Upper lobe of left lung (tissue), 6 donors: ENCODE measurements at regions not wholly inside any gene's neighbourhood (a gene's known extent, or its start where the extent isn't known, plus 50 kb on each side); places are given as distances from the start of the nearest gene placed in this dataset.

Experiments used
- ATAC-seq, 2 donors: fragments of 200-7000 bp; cut with Tn5 transposase; one replicate each; pipeline ENCODE4 v1.9.1; 2022; ENCODE audit warnings: mild to moderate bottlenecking in 2 of 2, moderate library complexity in 2 of 2; ENCODE audit not compliant: low FRiP score in 2 of 2
- DNase-seq, 2 donors: peaks; one replicate each; pipeline ENCODE4 v3.0.0-alpha.2; 2019 to 2020
- H3K27ac ChIP-seq, 4 donors: fragments of 200-600 bp; sonication (generic); one replicate each; pipeline ENCODE4 v1.5.1; 2016 to 2019
- H3K27me3 ChIP-seq, 4 donors: fragments of 200-600 bp; sonication (generic); one replicate each; pipeline ENCODE4 v1.5.1; 2017 to 2019
- H3K36me3 ChIP-seq, 4 donors: fragments of 200-600 bp; sonication (generic); one replicate each; pipeline ENCODE4 v1.5.1; 2016 to 2019
- H3K4me1 ChIP-seq, 4 donors: fragments of 200-600 bp; sonication (generic); one replicate each; pipeline ENCODE4 v1.5.1; 2018 to 2019
- H3K4me3 ChIP-seq, 4 donors: fragments of 200-600 bp; sonication (generic); one replicate each; pipeline ENCODE4 v1.5.1; 2017 to 2019; ENCODE audit warnings: mild to moderate bottlenecking in 2 of 4, moderate library complexity in 1 of 4
- H3K9me3 ChIP-seq, 4 donors: fragments of 200-600 bp; sonication (generic); one replicate each; pipeline ENCODE4 v1.5.1; 2018 to 2019
- EP300 ChIP-seq, 4 donors: sonication (generic); formaldehyde crosslinking; IDR thresholded peaks; one replicate each; pipeline ENCODE4 v1.5.1; 2017; ENCODE audit warnings: antibody characterized with exemption in 4 of 4, control low read depth in 2 of 4
- POLR2A ChIP-seq, 4 donors: fragments of 450-650 bp; IDR thresholded peaks; one replicate each; pipeline ENCODE4 v1.5.1; 2016 to 2017; ENCODE audit warnings: antibody characterized with exemption in 4 of 4, mild to moderate bottlenecking in 2 of 4
- POLR2AphosphoS5 ChIP-seq, 2 donors: sonication (generic); formaldehyde crosslinking; IDR thresholded peaks; one replicate each; pipeline ENCODE4 v1.5.1; 2017; ENCODE audit warnings: antibody characterized with exemption in 2 of 2
- WGBS, 2 donors: methylation state at CpG; one replicate each; pipeline ENCODE4 v1.1.5; 2017 to 2018; 5-methylcytosine and 5-hydroxymethylcytosine counted together
- TF ChIP-seq, protein P1 (sequence below), 6 experiments: fragments of 450-650 bp in 4 of 6; fragments of 200-600 bp in 2 of 6; sonication (generic) in 2 of 6; IDR thresholded peaks; one replicate each; pipeline ENCODE4 v1.5.1; 2016 to 2019; ENCODE audit warnings: antibody characterized with exemption in 6 of 6
- donor health status: DM: no; HTN: no; CAD: no; lungs with moderate emphysema.
- donor health status: DM: no; HTN: yes; CAD: no; lungs with severe emphysema.

DNA sequence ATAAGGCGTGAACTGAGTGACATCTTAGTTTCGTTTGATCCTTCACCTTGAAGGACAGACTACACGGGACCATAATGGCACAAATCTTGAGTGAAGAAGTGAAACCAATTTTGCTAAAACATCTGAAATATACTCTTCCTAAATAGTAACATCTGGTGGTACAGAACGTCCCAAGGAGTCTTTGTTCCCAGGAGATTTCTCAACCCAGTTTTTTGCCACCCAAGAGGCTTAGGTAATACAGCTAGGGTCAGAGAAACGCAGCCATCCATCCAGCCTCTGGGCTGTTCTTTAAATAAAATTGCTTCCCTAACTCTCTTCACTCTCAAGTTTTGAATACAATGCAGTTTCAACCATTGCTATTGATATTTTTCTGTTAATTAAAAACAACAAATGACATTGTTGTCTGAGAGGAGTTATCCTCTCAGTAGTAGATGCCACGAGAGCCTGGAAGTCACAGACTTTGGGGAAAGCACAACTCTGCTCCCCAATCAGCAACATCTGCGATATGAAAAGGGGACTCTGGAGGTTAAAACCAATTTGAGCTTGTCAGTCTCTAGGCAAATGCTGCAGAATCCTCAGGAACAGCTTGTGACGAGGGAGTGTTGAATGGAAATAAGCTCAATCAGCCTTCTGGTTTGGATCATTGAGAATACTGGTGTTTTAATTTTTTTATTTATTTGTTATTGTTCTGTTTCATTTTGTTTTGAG is 394.3 kb upstream of the ADGRL2 start:
- ATAC-seq (no peak), DNase-seq (no peak)
- H3K4me3 ChIP-seq, result no peak overlapping the region
- peaks cover 7 to 22% (median 8%) of the 10 kb centered on the region in 4 donors for H3K4me1 ChIP-seq
- H3K36me3 ChIP-seq, result no peaks in the 10 kb centered on the region
- H3K27me3 ChIP-seq, result no peaks in the 10 kb centered on the region
- TF ChIP-seq POLR2AphosphoS5 (IDR thresholded peaks at IDR 0.05) (no peak), EP300 (IDR thresholded peaks at IDR 0.05) (peak in 1 of 4 donors; percentile 17)
- peak overlapping the region; percentile 12 to 68 (median 41) for H3K27ac ChIP-seq
- no peaks in the 10 kb centered on the region for H3K9me3 ChIP-seq
- 63 to 71% methylated on average over 8 of the region's 8 CpGs for WGBS, 2 donors

GRCh38 chr1:81398041-81398440 is 402.7 kb upstream of the ADGRL2 start:
- no peak overlapping the region for H3K27ac ChIP-seq
- TF ChIP-seq POLR2AphosphoS5 (IDR thresholded peaks at IDR 0.05), result no peak
- TF ChIP-seq, protein P1, sequence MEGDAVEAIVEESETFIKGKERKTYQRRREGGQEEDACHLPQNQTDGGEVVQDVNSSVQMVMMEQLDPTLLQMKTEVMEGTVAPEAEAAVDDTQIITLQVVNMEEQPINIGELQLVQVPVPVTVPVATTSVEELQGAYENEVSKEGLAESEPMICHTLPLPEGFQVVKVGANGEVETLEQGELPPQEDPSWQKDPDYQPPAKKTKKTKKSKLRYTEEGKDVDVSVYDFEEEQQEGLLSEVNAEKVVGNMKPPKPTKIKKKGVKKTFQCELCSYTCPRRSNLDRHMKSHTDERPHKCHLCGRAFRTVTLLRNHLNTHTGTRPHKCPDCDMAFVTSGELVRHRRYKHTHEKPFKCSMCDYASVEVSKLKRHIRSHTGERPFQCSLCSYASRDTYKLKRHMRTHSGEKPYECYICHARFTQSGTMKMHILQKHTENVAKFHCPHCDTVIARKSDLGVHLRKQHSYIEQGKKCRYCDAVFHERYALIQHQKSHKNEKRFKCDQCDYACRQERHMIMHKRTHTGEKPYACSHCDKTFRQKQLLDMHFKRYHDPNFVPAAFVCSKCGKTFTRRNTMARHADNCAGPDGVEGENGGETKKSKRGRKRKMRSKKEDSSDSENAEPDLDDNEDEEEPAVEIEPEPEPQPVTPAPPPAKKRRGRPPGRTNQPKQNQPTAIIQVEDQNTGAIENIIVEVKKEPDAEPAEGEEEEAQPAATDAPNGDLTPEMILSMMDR (IDR thresholded peaks at IDR 0.05), result no peak
- TF ChIP-seq EP300 (IDR thresholded peaks at IDR 0.05), result no peak
- TF ChIP-seq POLR2A (IDR thresholded peaks at IDR 0.05), result no peak
- no peaks in the 10 kb centered on the region for H3K36me3 ChIP-seq
- no peaks in the 10 kb centered on the region for H3K27me3 ChIP-seq
- H3K4me1 ChIP-seq, result no peaks in the 10 kb centered on the region
- DNase-seq (no peak), ATAC-seq (no peak)
- no peak overlapping the region for H3K4me3 ChIP-seq
- no peaks in the 10 kb centered on the region for H3K9me3 ChIP-seq

DNA sequence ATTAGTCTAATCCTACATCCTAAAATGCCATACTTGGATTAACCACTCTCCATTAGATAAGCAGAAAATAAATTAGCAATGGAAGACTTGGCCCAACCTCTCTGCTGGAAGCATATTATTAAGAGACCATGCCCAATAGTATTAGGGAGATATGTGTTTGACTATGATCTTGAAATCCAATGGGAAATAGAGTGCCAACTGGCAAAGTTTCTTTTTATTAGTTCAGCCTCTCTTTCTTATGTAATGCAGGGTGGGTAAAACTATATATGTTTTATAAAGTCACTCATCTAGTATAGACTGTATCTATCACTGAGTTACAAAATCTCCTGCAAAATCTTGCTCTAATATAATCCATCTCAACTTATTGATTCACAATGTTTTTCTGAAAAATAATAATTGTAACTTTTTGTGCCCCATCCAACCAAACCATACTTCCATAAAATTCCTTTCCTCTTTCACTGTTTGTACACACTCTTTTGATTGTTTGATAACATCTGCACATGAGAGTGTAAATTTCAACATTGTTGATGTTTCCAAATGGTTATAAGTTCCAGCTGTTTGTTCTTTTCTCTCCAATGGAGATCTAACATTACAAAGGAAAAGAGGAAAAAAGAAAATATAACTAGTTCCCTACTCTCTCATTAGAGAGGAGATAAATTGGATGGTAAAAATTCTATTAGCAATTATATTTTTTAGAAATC is 408.1 kb upstream of the ADGRL2 start:
- Histone ChIP-seq H3K4me1 (no peaks in the 10 kb centered on the region), H3K27ac (no peak overlapping the region), H3K9me3 (no peaks in the 10 kb centered on the region), H3K4me3 (no peak overlapping the region), H3K36me3 (no peaks in the 10 kb centered on the region), H3K27me3 (no peaks in the 10 kb centered on the region)
- TF ChIP-seq POLR2A (IDR thresholded peaks at IDR 0.05), result no peak
- TF ChIP-seq POLR2AphosphoS5 (IDR thresholded peaks at IDR 0.05), result no peak
- no peak for TF ChIP-seq EP300 (IDR thresholded peaks at IDR 0.05)
- TF ChIP-seq, protein P1 (IDR thresholded peaks at IDR 0.05), result no peak
- DNase-seq, result no peak
- ATAC-seq, result no peak

DNA sequence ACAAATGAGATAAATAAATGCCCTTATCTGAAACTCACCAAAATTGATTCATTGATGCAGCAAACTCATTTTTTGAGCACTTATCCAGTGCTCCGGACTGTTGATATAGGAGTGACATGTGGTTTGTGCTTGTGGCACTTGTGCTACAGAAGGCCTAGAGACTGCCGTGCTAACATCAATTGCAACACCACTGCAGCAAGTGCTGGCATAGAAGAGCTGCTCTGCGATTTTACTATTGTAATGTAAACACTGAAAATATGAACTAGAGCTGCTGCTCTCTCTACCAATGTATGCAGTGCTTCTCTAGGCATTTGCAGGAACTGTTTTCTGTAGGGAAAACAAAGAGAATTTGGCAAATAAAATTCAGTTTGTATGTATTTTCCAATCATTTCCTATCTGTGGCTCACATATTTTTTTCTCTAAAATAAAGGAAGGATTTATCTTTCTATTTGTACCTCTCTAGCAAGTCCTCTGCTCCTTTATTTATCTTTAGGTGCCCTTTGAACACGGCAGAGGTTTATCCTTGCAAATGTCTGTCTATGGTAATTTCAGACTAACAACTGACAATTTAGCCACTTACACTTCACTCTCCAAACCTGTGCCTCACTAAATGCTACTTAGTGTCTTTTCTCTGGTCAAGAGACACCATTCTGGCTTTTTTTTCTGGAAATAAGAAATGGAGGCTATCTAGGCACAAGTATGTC is 409.5 kb upstream of the ADGRL2 start:
- no peaks in the 10 kb centered on the region for H3K4me1 ChIP-seq
- no peaks in the 10 kb centered on the region for H3K9me3 ChIP-seq
- H3K36me3 ChIP-seq, result no peaks in the 10 kb centered on the region
- 46 to 59% methylated on average over 4 of the region's 4 CpGs for WGBS, 2 donors
- H3K4me3 ChIP-seq, result no peak overlapping the region
- no peaks in the 10 kb centered on the region for H3K27me3 ChIP-seq
- DNase-seq (peak in 1 of 2 donors; percentile 55), ATAC-seq (peak; percentile 51 to 65)
- TF ChIP-seq POLR2AphosphoS5 (IDR thresholded peaks at IDR 0.05) (no peak), EP300 (IDR thresholded peaks at IDR 0.05) (no peak), POLR2A (IDR thresholded peaks at IDR 0.05) (no peak)
- TF ChIP-seq, protein P1 (IDR thresholded peaks at IDR 0.05), result no peak
- H3K27ac ChIP-seq, result no peak overlapping the region

DNA sequence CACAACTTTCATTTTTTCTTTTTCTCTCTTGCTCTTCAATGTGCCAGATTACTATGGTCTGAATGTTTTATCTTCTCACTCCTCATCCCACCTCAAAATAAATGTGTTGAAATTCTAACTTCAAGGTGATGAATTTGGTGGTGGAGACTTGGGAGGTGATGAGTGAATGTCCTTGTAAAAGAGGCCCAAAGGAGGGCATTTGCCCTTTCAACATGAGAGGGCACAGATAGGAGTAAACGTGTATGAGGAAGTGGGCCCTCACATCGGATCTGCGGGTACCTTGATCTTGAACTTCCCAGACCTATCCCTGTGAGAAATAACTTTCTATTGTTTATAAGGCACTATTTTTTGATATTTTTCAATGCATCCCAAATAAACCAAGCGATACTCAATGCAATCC is 412.3 kb upstream of the ADGRL2 start:
- no peaks in the 10 kb centered on the region for H3K27me3 ChIP-seq
- TF ChIP-seq EP300 (IDR thresholded peaks at IDR 0.05), result no peak
- TF ChIP-seq, protein P1 (IDR thresholded peaks at IDR 0.05), result no peak
- no peak for TF ChIP-seq POLR2AphosphoS5 (IDR thresholded peaks at IDR 0.05)
- no peak overlapping the region for H3K4me3 ChIP-seq
- H3K9me3 ChIP-seq, result no peaks in the 10 kb centered on the region
- DNase-seq (no peak), ATAC-seq (no peak)
- no peak overlapping the region for H3K27ac ChIP-seq
- H3K36me3 ChIP-seq, result no peaks in the 10 kb centered on the region
- 94 to 95% methylated on average over 4 of the region's 4 CpGs for WGBS, 2 donors
- H3K4me1 ChIP-seq, result no peaks in the 10 kb centered on the region
